HPDE6-E6E7 (cell line): ENCODE measurements at regions not wholly inside any gene's neighbourhood (a gene's known extent, or its start where the extent isn't known, plus 50 kb on each side); places are given as distances from the start of the nearest gene placed in this dataset.

Source experiments
- DNase-seq: peaks from one replicate; pipeline ENCODE4 v3.0.0; 2011; ENCODE audit warnings: missing footprints; ENCODE audit errors: extremely low spot score

GRCh38 chr1:69510026-69510425, 57.7 kb upstream of the LRRC7 start:
- DNase-seq: peak; percentile 10

GRCh38 chr1:69511426-69512192, 56.1 kb upstream of the LRRC7 start:
- DNase-seq: no peak

DNA sequence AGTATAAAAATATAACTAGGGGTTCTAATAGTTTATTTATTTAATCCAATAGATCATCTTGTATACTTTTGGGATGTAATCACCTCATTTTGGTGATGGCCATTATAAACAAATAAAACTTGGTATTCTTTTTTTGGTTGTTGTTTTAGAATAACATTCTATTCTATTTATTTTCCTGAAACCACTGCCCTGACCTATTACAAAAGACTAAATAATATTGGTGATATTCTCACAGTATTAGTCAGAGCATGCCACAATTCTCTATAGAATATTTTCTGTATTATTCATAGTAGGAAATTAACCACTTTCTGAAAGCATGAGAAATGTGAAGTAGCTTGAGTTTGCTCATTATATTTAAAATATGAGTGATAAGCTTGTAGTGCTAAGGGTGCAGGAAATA, 54.1 kb upstream of the LRRC7 start:
- DNase-seq: peak; percentile 26
